DND-41 (cell line): ENCODE measurements at regions not wholly inside any gene's neighbourhood (a gene's known extent, or its start where the extent isn't known, plus 50 kb on each side); places are given as distances from the start of the nearest gene placed in this dataset.

Experiments
- ATAC-seq: fragments of 200-7000 bp; cut with Tn5 transposase; 3 replicates; pipeline ENCODE4 v1.9.1; 2021; ENCODE audit warnings: low read depth; ENCODE audit not compliant: insufficient read depth
- DNase-seq: peaks from one replicate; pipeline ENCODE4 v3.0.0-alpha.2; 2020
- H2AFZ ChIP-seq: 2 replicates; pipeline ENCODE4 v1.6.0; 2012; ENCODE audit warnings: low read depth, low read length
- H3K27ac ChIP-seq: 2 replicates; pipeline ENCODE4 v1.5.1; 2012; ENCODE audit warnings: low read length, inconsistent platforms
- H3K27me3 ChIP-seq: fragments of 200-600 bp; sonication (generic); 2 replicates; pipeline ENCODE4 v1.6.0; 2012; ENCODE audit warnings: low read length, mild to moderate bottlenecking, inconsistent platforms; ENCODE audit not compliant: insufficient read depth, poor library complexity
- H3K36me3 ChIP-seq: 2 replicates; pipeline ENCODE4 v1.5.1; 2012; ENCODE audit warnings: low read length, inconsistent platforms; ENCODE audit not compliant: insufficient read depth
- H3K4me1 ChIP-seq: 2 replicates; pipeline ENCODE4 v1.5.1; 2012; ENCODE audit warnings: mild to moderate bottlenecking, low read length; ENCODE audit not compliant: insufficient read depth
- H3K4me2 ChIP-seq: 2 replicates; pipeline ENCODE4 v1.6.0; 2012; ENCODE audit warnings: mild to moderate bottlenecking, moderate library complexity, low read length, inconsistent platforms; ENCODE audit not compliant: insufficient read depth
- H3K4me3 ChIP-seq, 2 experiments: fragments of 200-600 bp in 1 of 2; shearing (Covaris generic) in 1 of 2; 2 replicates each; pipeline ENCODE4 v1.5.1; 2012 to 2016; ENCODE audit warnings: inconsistent platforms in 2 of 2, low read length in 2 of 2, mild to moderate bottlenecking in 2 of 2, low read depth in 1 of 2, moderate library complexity in 1 of 2
- H3K79me2 ChIP-seq: 2 replicates; pipeline ENCODE4 v1.6.0; 2012; ENCODE audit warnings: low read length, inconsistent platforms; ENCODE audit not compliant: insufficient read depth
- H3K9ac ChIP-seq: 2 replicates; pipeline ENCODE4 v1.6.0; 2012; ENCODE audit warnings: low read depth, mild to moderate bottlenecking, inconsistent platforms, low read length, moderate library complexity
- H3K9me3 ChIP-seq: 2 replicates; pipeline ENCODE4 v1.5.1; 2012; ENCODE audit warnings: low read length, moderate library complexity, mild to moderate bottlenecking, inconsistent platforms; ENCODE audit not compliant: insufficient read depth, severe bottlenecking
- H4K20me1 ChIP-seq: 2 replicates; pipeline ENCODE4 v1.6.0; 2012; ENCODE audit warnings: low read length; ENCODE audit not compliant: insufficient read depth
- EZH2 ChIP-seq: IDR thresholded peaks from 3 replicates; pipeline ENCODE4 v1.6.1; 2012; ENCODE audit warnings: borderline replicate concordance, low read depth, mild to moderate bottlenecking, moderate library complexity, low read length, inconsistent platforms; ENCODE audit not compliant: severe bottlenecking
- TF ChIP-seq, protein P1 (sequence below): IDR thresholded peaks from 2 replicates; pipeline ENCODE4 v1.5.1; 2012; ENCODE audit warnings: borderline replicate concordance, low read length, moderate library complexity, mild to moderate bottlenecking; ENCODE audit not compliant: poor library complexity, severe bottlenecking; ENCODE audit errors: extremely low read depth

DNA sequence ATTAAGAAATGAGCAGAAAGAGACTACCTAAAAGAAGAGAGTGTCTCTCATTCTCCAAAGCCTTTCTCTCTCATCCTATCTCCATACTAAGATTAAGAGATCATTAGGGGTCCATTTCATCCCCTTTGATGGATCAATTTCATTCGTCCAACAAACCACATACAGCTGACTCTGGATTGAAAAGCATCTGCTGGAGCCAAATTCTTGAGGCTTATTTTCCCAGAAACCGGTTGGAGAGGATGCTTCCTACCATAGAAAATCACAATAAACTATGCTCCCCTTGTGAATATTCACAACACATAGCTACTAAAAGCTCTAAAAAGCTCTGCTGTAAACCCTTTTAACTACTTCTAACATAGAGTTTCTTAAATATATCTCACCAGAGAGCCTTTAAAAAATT lies 755.0 kb upstream of the ZNF608 start:
- Histone ChIP-seq H3K4me1 (no peaks in the 10 kb centered on the region), H4K20me1 (no peaks in the 10 kb centered on the region), H3K27ac (no peak overlapping the region), H3K4me2 (no peak overlapping the region), H3K79me2 (no peaks in the 10 kb centered on the region), H3K9me3 (no peaks in the 10 kb centered on the region), H3K9ac (no peak overlapping the region), H3K36me3 (no peaks in the 10 kb centered on the region), H2AFZ (no peak overlapping the region), H3K27me3 (no peaks in the 10 kb centered on the region), H3K4me3 (no peak overlapping the region)
- ATAC-seq (no peak), DNase-seq (no peak)
- TF ChIP-seq EZH2, result no peak
- TF ChIP-seq, protein P1, sequence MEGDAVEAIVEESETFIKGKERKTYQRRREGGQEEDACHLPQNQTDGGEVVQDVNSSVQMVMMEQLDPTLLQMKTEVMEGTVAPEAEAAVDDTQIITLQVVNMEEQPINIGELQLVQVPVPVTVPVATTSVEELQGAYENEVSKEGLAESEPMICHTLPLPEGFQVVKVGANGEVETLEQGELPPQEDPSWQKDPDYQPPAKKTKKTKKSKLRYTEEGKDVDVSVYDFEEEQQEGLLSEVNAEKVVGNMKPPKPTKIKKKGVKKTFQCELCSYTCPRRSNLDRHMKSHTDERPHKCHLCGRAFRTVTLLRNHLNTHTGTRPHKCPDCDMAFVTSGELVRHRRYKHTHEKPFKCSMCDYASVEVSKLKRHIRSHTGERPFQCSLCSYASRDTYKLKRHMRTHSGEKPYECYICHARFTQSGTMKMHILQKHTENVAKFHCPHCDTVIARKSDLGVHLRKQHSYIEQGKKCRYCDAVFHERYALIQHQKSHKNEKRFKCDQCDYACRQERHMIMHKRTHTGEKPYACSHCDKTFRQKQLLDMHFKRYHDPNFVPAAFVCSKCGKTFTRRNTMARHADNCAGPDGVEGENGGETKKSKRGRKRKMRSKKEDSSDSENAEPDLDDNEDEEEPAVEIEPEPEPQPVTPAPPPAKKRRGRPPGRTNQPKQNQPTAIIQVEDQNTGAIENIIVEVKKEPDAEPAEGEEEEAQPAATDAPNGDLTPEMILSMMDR, result no peak

DNA sequence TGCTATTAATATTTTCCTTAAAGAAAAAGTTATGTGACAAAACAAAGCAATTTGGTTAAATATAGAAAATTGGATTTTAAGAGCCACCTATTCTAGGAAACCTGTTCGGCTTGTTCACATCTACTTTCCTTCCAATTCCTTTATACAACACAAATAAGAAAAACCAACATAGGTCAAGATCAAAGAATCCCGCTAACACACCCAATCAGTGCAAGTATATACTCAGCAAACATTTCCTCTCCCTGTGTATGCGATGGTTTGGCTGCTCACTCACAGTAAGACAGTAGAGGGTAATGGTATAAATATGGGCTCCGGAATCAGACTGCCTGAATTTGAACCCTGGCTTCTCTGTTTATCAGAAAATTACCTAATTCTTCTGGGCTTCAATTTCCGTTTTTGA lies 757.5 kb upstream of the ZNF608 start:
- no peaks in the 10 kb centered on the region for H3K9me3 ChIP-seq
- TF ChIP-seq, protein P1, result no peak
- H3K27me3 ChIP-seq, result no peaks in the 10 kb centered on the region
- H3K4me2 ChIP-seq, result no peak overlapping the region
- H3K79me2 ChIP-seq, result no peaks in the 10 kb centered on the region
- H3K27ac ChIP-seq, result no peak overlapping the region
- H3K9ac ChIP-seq, result no peak overlapping the region
- no peaks in the 10 kb centered on the region for H3K36me3 ChIP-seq
- H3K4me1 ChIP-seq, result no peaks in the 10 kb centered on the region
- no peaks in the 10 kb centered on the region for H4K20me1 ChIP-seq
- H2AFZ ChIP-seq, result no peak overlapping the region
- H3K4me3 ChIP-seq, result no peak overlapping the region
- no peak for DNase-seq
- no peak for ATAC-seq

DNA sequence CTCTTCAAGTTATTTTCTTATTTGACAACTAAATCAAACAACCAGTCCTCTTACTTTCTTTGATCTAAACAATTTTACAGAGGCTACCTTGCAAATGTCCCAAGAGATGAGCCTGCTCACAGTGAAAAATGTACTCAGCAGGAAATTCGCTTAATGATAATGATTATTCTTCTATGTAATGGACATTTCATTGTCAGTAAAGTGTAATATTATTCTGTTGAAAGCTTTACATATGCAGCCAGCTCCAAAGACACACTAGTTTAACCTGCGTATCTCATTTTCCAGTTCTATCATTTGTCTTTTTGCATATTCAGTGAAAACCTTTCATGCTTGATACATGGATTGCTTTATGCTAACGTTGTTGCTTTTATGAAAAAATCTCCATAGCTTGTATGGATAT lies 758.7 kb upstream of the ZNF608 start:
- Histone ChIP-seq H3K27ac (no peak overlapping the region), H3K9me3 (no peaks in the 10 kb centered on the region), H3K4me3 (no peak overlapping the region), H3K4me1 (no peaks in the 10 kb centered on the region), H4K20me1 (no peaks in the 10 kb centered on the region), H3K27me3 (no peaks in the 10 kb centered on the region), H3K79me2 (no peaks in the 10 kb centered on the region), H3K9ac (no peak overlapping the region), H3K36me3 (no peaks in the 10 kb centered on the region), H2AFZ (no peak overlapping the region), H3K4me2 (no peak overlapping the region)
- no peak for DNase-seq
- TF ChIP-seq EZH2, result no peak
- TF ChIP-seq, protein P1, result no peak
- ATAC-seq, result no peak

DNA sequence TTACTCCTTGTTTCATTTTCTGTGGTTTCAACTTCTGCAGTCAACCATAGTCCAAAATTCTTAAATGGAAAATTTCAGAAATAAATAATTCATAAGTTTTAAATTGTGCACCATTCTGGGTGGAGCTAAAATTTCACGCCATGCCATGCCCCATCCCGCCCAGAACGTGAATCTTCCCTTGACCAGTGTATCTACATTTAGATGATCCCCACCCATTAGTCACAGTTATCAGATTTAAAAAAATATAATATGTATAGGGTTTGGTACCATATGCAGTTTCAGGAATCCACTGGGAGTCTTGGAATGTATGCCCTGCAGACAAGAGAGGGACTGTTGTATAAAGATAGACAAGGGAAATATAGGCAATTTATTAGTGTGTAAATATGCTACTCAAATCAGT lies 759.7 kb upstream of the ZNF608 start:
- TF ChIP-seq EZH2, result no peak
- Histone ChIP-seq H2AFZ (no peak overlapping the region), H3K27me3 (no peaks in the 10 kb centered on the region)

More for the DNA sequence above, 759.7 kb upstream of the ZNF608 start:
- Histone ChIP-seq H3K36me3 (no peaks in the 10 kb centered on the region), H3K4me3 (no peak overlapping the region), H3K27ac (no peak overlapping the region), H3K4me2 (no peak overlapping the region), H3K9ac (no peak overlapping the region), H3K9me3 (no peaks in the 10 kb centered on the region), H4K20me1 (no peaks in the 10 kb centered on the region), H3K4me1 (no peaks in the 10 kb centered on the region), H3K79me2 (no peaks in the 10 kb centered on the region)
- no peak for DNase-seq
- no peak for ATAC-seq
